GM18519 (cell line): ENCODE measurements at regions not wholly inside any gene's neighbourhood (a gene's known extent, or its start where the extent isn't known, plus 50 kb on each side); places are given as distances from the start of the nearest gene placed in this dataset.
"Not testable (repeated sequence)": the region's sequence is repeated elsewhere in the genome, so short reads cannot be mapped to it uniquely, and the experiment has no call there.

Experiments used
- ATAC-seq: cut with Tn5 transposase; IDR thresholded peaks from one replicate; pipeline ENCODE4 v1.9.1; 2021; ENCODE audit warnings: mild to moderate bottlenecking, moderate library complexity; ENCODE audit not compliant: unreplicated experiment, low FRiP score

DNA sequence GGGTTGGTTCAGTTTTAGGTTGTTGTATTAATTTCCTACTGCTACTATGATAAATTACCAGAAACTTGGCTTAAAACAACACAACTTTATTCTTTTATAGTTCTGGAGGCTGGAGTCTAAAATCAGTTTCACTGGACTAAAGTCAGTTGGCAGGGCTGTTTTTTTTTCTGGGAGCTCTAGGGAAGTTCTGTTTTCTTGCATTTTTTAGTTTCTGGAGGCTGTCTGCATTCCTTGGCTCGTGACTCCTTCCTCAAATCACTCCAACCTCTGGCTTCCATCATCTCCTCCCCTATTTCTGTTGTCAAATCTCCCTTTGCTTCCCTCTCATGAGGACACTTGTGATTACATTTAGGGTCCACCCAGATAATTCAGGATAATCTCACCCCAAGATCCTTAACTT, 51.3 kb upstream of the SUB1 start:
- no peak for ATAC-seq

DNA sequence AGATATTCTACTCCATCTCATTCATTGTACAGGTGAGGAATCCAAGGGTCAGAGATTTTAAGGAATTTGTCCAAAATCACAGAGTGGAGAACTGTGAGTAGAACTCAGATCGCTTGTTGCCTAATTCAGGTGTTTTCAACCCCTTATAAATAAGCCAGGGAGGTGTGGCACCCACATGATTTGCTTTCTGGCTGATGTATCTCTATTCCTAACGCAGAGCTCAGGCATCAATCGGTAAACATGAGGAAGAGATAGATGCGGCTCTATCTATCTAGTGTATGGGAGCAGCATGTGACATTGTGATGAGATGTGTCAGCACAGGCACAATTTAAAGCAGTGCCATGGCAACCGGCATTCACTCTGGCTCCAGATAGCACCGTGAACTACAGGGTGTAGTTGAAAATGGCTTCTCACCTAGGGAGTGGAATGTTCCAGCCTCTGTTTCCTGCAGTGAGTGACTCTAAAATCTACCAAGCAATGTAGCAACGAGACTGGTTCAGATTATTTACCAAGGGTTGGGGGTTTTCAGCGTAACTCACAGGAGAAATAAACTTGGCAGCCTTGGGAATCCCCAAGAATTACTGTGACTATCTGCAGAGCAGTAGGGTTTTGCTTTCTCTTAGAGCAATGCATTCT, 53.4 kb upstream of the SUB1 start:
- peak; percentile 45 for ATAC-seq

DNA sequence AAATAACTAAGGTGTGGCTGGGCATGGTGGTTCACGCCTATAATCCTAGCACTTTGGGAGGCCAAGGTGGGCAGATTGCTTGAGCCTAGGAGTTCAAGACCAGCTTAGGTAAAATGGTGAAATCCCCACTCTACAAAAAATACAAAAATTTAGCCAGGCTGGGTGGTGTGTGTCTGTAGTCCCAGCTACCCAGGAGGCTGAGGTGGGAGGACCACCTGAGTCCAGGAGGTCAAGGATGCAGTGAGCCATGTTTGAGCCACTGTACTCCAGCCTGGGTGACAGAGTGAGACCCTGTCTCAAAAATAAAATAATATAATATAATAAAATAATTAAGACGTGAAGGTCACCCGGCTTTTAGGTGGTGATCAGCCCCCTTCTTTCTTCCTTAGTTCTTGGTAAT, 58.0 kb upstream of the SUB1 start:
- ATAC-seq = not testable (repeated sequence)

DNA sequence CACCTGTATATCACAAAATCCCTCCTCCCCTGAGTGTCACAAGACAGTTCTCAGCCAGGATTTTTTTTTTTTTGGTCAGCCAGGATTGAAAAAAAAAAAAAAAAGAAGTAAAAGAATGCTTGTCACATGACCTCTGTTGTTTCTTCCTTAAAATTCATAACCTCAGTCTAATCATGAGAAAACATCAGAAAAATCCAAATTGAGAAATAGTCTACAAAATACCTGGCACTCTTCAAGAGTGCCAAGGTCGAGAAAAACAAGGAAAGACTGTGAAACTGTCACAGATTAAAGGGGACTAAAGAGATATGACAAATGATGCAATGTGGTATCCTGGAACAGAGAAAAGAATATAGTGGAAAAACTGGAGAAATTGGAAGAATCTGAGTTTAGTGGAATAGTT, 58.5 kb upstream of the SUB1 start:
- no peak for ATAC-seq

DNA sequence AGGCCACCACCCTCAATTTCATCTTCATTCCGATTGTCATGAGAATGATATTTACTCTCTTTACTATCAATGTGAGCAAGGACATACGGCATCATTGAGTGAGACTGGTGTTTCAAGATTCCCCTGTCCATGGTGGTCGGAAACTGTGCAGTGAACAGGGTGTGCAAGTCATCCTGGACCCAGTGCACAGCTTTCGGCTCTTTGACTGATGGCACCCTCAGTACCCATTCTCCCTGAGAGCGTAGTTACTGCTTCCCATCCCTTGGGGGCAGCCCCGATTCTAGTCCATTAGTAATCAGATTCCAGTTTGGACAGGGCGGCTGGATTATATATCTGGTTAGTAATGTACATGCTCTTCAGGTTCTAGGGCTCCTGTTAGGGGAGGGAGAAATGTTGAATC, 61.7 kb upstream of the SUB1 start:
- ATAC-seq = no peak

DNA sequence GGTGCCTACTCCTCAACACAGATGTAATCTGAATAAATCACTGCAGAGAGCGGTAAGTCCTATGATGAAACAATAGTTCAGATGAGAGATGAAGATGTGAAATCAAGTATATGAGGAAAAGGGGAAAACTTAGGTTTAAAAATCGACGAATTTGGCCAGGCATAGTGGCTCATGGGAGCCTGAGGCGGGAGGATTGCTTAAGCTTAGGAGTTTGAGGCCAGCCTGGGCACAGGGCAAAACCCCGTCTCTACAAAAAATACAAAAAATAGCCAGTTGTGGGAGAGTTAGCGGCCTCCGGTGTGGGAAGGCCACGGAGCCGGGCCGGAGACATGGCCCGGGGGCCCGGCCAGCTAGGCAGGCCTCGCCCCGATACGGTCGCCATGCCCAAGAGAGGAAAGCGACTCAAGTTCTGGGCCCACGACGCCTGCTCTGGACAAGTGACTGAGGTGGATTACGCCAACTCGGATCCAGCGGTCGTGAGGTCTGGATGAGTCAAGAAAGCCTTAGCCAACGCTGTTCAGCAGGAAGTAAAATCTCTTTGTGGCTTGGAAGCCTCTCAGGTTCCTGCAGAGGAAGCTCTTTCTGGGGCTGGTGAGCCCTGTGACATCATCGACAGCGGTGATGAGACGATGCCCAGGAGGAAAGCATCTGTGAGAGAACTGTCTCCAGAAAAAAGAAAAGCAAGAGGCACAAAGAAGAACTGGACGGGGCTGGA, 62.8 kb upstream of the SUB1 start:
- no peak for ATAC-seq

DNA sequence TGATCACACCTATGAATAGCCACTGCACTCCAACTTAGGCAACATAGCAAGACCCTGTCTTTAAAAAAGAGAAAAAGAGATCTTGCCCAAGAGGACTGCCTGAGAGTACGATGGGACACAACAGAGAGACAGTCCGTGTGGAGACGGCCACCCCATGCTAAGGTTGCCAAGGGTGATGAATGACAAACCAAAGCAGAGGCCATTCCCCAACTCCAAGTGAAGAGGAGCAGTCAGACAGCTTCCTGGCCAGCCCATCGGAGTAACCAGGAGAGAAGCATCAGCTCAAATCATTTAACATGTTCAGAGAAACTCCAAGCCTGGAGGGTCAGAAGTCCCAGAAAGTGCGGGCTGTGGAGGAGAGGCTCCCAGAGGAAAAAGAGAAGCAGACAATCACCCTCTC, 63.9 kb upstream of the SUB1 start:
- ATAC-seq = no peak

DNA sequence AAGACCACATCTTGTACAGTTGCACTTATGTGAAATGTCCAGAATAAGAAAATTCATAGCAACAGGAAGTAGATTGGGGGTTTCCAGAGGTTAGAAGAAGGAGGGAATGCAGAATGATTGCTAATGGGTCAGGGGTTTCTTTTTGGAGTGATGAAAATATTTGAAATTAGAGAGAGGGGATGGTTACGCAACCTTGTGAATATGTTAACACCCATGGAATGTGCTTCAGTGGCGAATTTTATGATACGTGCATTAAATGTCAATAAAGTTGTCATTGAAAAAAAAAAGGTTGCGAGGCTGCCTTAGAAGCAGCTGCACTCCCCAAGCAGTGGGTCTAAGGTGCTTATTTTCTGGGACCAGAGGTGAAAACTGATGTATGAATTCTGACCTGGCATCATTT, 64.4 kb upstream of the SUB1 start:
- ATAC-seq = no peak

DNA sequence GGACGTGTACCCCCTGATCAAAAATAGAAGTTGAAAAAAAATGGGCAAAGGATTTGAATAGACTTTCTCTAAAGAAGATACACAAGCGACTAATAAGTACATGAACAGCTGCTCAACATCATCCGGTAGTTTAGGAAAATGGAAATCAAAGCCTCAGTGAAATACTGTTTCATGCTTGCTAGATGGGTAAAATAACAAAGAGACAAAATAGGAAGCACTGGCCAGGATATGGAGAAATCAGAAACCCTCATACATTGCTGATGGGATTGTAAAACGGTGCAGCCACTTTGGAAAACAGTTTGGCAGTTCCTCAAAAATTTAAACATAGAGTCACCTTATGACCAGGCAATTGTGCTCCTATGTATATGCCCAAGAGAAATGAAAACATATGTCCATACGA, 65.0 kb upstream of the SUB1 start:
- no peak for ATAC-seq

DNA sequence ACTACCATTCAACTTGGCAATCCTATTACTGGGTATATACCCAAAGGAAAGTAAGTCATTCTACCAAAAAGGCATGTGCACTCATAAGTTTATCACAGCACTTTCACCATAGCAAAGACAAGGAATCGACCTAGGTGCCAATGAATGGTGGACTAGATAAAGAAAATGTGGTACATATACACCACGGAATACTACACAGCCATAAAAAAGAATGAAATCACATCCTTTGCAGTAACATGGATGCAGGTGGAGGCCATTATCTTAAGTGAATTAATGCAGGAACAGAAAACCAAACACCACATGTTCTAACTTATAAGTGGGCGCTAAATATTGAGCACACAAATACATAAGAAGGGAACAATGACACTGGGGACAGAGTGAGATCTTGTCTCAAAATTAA, 65.8 kb upstream of the SUB1 start:
- no peak for ATAC-seq

DNA sequence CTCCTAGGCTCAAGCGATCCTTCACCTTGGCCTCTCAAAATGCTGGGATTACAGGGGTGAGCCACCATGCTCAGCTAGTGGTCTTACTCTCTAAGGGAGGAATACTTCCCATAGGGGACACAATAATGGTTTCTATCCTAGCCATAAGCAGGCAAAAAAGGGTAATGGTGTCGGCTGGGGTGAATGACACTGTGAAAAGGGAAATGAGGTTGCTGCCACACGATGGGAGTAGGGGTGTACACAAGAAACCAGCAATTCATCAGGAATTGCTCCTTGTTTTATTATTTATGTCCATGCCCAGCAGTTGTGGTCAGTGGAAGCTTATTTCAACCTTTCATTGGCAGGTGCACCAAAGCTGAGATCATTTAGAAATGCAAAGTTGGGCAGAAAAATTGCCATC, 70.3 kb upstream of the ZFR start:
- no peak for ATAC-seq

DNA sequence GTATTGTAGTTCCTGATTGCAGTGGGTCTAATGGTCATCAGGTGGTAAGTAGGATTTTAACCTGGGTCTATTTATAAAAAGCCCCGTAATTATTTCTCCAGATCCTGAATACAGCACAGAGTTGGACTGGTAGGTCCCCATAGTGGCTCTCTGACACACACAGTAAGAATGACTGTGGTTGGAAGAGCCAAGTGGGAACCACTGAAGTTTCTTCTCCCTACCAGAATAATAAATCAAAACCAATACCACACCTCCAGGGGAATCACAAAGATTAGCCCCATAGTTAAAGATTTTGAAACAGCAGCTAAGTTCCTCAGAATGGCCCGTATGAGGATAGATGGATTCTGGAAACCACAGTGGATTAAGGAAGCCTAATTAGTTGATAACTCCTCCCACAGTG, 68.4 kb upstream of the ZFR start:
- no peak for ATAC-seq

DNA sequence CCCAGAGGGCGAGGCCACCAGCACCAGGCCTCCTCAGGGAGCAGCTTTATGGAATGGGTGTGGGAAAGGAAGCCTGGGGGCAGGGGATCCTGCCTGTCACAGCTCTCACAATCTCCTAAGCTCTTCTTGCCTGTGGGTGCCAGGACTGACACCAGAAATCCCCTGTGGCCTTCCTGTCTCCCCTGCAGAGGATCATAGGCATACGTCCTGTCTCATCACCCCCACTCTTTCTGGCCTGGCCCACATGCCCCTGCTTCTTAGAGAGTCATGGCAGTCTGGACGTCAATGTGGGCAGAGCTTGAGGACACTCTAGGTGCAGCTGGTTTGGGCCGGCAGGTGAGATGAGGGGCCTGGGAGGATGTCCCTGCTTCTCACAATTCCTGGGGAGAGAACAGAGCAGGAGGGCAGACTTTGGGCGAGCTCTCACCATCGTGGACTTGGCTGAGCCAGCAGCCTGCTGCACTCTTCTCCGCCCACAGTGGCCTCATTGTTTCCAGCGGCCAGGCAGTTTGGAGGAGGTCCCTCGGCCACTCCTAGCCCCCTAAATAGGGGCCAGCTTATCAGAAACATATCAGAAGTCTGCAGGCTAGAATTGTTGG, 67.3 kb upstream of the ZFR start:
- ATAC-seq = no peak

DNA sequence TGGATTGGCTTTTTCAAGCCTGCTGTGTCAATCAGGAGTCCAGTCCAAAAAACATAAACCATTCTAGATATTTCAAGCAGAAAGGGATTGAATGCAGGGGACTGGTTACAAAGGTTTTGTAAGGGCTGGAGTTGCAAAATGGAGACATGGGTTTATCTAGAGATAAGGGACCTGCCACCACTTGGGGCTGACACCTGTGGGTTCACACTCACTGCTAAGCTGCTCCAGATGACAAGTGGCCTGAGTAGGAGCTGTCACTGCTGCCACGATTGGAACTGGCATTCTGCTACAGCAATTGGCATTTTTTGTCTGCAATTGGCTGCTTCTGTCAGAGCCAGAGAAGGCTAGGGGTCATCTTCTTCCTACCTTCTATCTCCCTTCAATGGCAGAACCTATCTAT, 66.3 kb upstream of the ZFR start:
- ATAC-seq = no peak

DNA sequence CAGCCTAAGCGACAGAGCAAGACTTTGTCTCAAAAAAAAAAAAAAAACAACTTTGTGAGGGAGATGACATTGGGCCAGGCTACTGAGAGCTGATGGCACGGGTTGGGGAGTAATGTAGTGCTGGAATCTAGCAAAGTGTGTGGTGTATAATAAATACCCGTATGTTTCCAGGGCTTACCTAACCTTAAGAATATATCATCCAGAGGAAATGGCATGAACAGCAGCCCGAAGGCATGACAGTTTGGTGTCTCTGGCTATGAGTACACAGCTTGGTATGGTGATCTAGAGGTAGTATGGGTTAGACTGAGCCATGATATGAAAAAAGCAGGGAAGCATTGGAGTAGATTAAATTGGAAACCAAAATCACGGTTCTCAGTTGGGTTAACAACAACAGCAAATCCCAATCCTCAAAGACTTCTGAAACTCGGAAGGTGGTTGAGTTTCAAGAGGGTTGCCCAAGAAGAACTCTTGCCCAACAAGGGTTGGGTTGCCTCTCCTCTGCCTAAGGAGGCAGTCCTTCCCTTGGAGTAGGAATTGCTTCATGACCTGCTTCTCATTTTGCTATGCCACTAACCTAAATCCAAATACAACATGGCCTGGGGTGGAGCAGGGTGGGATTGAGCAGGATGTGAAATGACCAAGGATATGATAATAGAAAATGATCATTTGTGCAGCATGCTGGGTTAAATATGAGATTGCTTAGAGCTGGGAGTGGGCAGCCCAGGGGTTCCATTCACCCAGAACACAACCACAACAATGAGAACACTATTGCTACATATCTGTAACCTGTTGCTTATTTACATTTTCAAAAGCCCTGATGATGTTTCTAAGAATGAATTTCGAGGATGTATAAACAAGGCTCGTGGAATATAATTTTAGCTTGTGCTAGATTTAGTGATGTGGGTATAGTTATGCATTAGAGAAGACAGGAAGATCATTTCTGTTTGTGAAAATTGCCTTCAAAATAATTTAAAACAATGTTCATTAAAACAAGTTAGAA, 64.6 kb upstream of the ZFR start:
- ATAC-seq = no peak

DNA sequence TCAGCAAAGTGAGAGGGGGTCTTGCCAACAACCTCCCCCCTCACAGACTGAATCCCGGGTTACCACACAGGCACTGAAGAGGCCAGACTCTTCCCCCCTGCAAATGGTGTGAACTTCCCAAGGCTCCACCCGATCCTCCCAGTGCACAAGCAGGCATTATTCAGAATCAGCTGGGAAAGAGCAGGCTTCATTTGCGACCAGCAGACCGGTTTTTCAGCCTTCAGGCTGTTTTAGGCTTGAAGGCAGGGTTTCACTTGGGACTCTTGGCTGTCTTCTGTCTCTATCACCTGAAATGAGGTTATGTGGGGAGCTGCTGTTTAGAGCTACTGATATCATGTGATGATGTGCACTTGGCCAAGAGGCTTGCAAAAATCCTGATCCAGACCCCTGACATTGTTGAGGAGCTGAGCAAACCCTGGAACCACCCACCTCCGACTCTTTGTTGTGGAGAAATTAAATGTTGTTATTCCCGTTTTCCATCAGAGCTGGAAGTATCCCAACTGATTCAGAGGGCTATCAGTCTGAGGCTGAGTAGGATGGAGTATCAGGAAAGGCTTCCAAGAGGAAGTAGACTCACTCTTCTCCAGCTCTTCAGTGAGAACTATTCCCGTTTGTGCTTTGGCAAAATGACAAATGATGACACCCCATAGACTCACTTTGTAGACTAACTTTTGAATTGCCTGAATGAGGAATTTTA, 63.3 kb upstream of the ZFR start:
- no peak for ATAC-seq

DNA sequence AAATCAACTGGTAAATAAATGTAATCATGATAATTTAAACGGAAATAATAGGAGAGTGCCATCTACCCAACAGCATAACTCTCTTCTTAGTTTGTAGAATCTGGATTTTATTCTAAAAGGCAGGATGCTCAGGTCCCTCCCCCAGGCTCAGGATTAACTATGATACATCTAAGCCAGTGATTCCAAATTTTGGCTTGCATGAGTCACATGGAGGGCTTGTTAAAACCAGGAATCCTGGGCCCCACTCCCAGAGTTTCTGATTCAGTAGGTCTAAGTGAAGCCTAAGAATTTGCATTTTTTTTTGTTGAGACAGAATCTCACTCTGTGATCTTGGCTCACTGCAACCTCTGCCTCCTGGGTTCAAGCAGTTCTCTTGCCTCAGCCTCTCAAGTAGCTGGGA, 62.3 kb upstream of the ZFR start:
- no peak for ATAC-seq

DNA sequence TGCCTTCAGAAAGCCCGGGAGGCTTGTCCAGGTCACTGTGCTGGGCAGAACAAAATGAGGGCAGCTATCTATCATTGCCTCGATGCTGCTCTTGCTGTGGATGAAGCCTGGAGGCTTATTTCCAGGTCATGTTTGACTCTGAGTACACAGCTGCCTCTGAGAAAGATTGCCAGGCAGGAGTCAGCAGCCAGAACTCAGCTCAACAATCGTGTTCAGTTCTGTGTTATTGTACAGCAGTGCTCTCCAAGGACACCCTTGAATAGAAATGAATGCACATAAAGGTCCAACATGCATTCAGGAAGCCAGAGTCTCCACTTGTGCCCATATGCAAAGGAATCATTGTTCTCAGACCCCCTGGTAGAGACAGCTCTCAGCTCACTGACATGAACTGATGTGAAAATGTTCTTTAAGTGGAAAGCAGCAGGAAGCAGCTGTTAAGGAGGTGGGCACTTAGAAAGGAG, 61.7 kb upstream of the ZFR start:
- ATAC-seq = no peak

DNA sequence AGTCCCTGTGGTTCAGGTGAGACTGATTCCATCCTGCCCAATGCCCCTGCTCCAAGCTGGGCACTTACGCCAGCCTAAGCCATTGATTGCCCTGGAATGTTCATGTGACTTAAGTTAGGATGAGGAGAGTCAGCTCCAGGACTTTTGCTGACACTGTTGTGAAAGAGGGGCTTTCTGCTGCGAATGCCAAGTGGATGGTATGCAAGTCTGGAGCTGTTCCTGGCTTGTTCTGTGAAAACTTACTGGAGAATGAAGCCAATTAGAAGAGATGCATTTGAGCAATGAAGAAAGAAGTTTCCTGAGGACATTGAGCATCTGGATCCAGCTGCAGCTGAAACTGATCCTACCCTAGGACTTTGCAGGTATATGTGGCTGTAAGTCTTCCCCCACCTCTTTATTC, 61.2 kb upstream of the ZFR start:
- no peak for ATAC-seq

DNA sequence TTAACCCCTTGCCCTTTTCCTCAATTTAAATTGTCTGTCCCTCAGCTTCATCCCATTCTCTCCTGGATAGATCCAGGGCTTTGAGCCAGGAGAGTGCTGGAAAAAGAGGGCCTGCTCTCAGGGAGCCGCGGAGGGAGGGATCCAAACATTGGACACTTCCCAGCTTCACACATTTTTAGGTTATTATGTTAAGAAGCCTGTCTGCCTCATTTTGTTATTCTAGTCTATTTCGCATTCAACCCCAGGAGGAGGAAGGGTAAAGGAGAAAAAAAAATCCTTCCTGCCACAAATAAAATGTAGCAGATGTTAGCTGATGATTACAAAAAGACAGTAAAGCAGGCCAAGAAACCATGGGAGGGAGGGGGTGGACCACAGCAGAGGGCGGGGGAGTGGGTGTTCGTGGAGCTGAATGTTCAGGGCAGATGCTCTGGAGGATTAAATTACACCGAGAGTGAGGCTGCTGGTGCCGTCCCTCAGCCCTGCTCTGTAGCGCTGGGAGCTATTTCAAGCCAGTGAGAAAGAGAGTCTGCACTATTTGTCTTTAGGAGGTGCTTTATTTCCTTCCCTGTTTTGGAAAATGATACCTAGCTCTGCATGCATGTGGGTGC, 60.6 kb upstream of the ZFR start:
- ATAC-seq = no peak
